K562 (cell line): ENCODE measurements at regions not wholly inside any gene's neighbourhood (a gene's known extent, or its start where the extent isn't known, plus 50 kb on each side); places are given as distances from the start of the nearest gene placed in this dataset.

Source experiments
- ATAC-seq: fragments of 200-7000 bp; cut with Tn5 transposase; 3 replicates; pipeline ENCODE4 v1.9.1; 2020; ENCODE audit warnings: moderate library complexity
- BruUV-seq: library from RNA; stranded (reverse); fragments of 400-500 nt; replicated peaks from 2 replicates; lab custom pipeline; 2021; lab: Mats Ljungman, UMichigan
- CTCF ChIA-PET: fragments of 300-600 bp; formaldehyde crosslinking; extraction: SDS; loops from one replicate; lab custom pipeline; 2021; ENCODE audit warnings: low intra/inter-chr PET ratio; lab: Yijun Ruan, JAX
- POLR2A ChIA-PET: fragments of 300-600, 350-650 bp; sonication (Branson Sonifier 250); formaldehyde crosslinking; extraction: SDS; loops from one replicate; lab custom pipeline; 2021; ENCODE audit warnings: antibody characterized with exemption, inconsistent platforms; lab: Yijun Ruan, JAX
- DNase-seq, 4 experiments: peaks; one replicate each; pipeline versions ENCODE4 v3.0.0 to v3.0.0-alpha.2; 2011 to 2018; ENCODE audit warnings: low spot score in 3 of 4, mixed read lengths in 3 of 4; ENCODE audit errors: extremely low read depth in 1 of 4
- FAIRE-seq: peaks from 2 replicates; lab custom pipeline; 2011; peaks lifted over from hg19 to GRCh38; lab: Jason Lieb, UNC
- H2AFZ ChIP-seq: 2 replicates; pipeline ENCODE4 v1.6.0; 2011; ENCODE audit warnings: low read depth, low read length, control low read depth, inconsistent platforms
- H3K27ac ChIP-seq: fragments of 200-600 bp; 3 replicates; pipeline ENCODE4 v1.8.0; 2011; ENCODE audit warnings: low read depth, mild to moderate bottlenecking, control low read depth, inconsistent platforms, low read length, moderate library complexity, mixed read lengths; ENCODE audit errors: extremely low read depth
- H3K27me3 ChIP-seq, 2 experiments: fragments of 300-600 bp in 1 of 2; 2 replicates in 1 of 2; 3 replicates in 1 of 2; pipeline versions ENCODE4 v1.6.0 to v1.8.0; 2011; ENCODE audit warnings: inconsistent platforms in 2 of 2, low read length in 2 of 2, mild to moderate bottlenecking in 1 of 2, mixed read lengths in 1 of 2, moderate library complexity in 1 of 2; ENCODE audit not compliant: control insufficient read depth in 2 of 2, insufficient read depth in 2 of 2
- H3K36me3 ChIP-seq: fragments of 300-600 bp; 3 replicates; pipeline ENCODE4 v1.8.0; 2011; ENCODE audit warnings: mild to moderate bottlenecking, low read length, inconsistent platforms; ENCODE audit not compliant: control insufficient read depth, insufficient read depth
- H3K4me1 ChIP-seq, 2 experiments: fragments of 200-600 bp in 1 of 2; replicated peaks in 1 of 2; 2 replicates in 1 of 2; 3 replicates in 1 of 2; pipeline versions ENCODE4 v1.5.1 to v1.8.0; 2011; ENCODE audit warnings: inconsistent platforms in 2 of 2, low read length in 2 of 2, mild to moderate bottlenecking in 1 of 2, mixed read lengths in 1 of 2, moderate library complexity in 1 of 2; ENCODE audit not compliant: control insufficient read depth in 2 of 2, insufficient read depth in 2 of 2
- H3K4me2 ChIP-seq: 2 replicates; pipeline ENCODE4 v1.6.1; 2011; ENCODE audit warnings: low read length, control low read depth, inconsistent platforms, mixed read lengths; ENCODE audit not compliant: insufficient read depth
- H3K4me3 ChIP-seq: fragments of 200-600 bp; sonication (generic), shearing (Covaris generic); 2 replicates; pipeline ENCODE4 v1.5.1; 2016; ENCODE audit warnings: control low read depth, inconsistent platforms
- H3K79me2 ChIP-seq: fragments of 200-600 bp; 3 replicates; pipeline ENCODE4 v1.8.0; 2011; ENCODE audit warnings: low read length, inconsistent platforms; ENCODE audit not compliant: control insufficient read depth, insufficient read depth
- H3K9ac ChIP-seq, 2 experiments: 2 replicates each; pipeline versions ENCODE4 v1.6.0 to v1.6.1; 2011; ENCODE audit warnings: low read depth in 2 of 2, low read length in 2 of 2, control low read depth in 1 of 2, inconsistent platforms in 1 of 2, mild to moderate bottlenecking in 1 of 2, mixed read lengths in 1 of 2; ENCODE audit not compliant: insufficient read depth in 1 of 2
- H3K9me1 ChIP-seq: one replicate; pipeline ENCODE4 v1.6.0; 2011; ENCODE audit warnings: inconsistent platforms, mild to moderate bottlenecking, low read length, moderate library complexity; ENCODE audit not compliant: control insufficient read depth, insufficient read depth
- H3K9me3 ChIP-seq: replicated peaks from 2 replicates; pipeline ENCODE4 v1.5.1; 2011; ENCODE audit warnings: low read depth, low read length, inconsistent platforms; ENCODE audit not compliant: control insufficient read depth, insufficient read depth
- H4K20me1 ChIP-seq: replicated peaks from 2 replicates; pipeline ENCODE4 v1.6.1; 2011; ENCODE audit warnings: low read length, inconsistent platforms, mixed read lengths; ENCODE audit not compliant: control insufficient read depth, insufficient read depth
- CREM ChIP-seq: IDR thresholded peaks from 2 replicates; pipeline ENCODE4 v1.6.1; 2014; ENCODE audit warnings: antibody characterized with exemption, low read depth
- DDX20 ChIP-seq: fragments of 450-650 bp; IDR thresholded peaks from 2 replicates; pipeline ENCODE4 v1.6.1; 2016; ENCODE audit warnings: missing genetic modification characterization, low read depth, mild to moderate bottlenecking, missing compliant biosample characterization, moderate library complexity
- GTF2B ChIP-seq: IDR thresholded peaks from 2 replicates; pipeline ENCODE4 v1.6.1; 2011; ENCODE audit not compliant: insufficient read length; ENCODE audit errors: extremely low read depth
- RFX7 ChIP-seq: fragments of 250-450 bp; sonication (Bioruptor Pico); IDR thresholded peaks from 2 replicates; pipeline ENCODE4 v1.5.1; 2021; ENCODE audit warnings: mild to moderate bottlenecking
- WGBS: fragments of 100-300 bp; shearing (Covaris generic); methylation state at CpG from one replicate; pipeline ENCODE4 v1.1.6; 2016; ENCODE audit warnings: low coverage, mixed read lengths; ENCODE audit not compliant: insufficient coverage; ENCODE audit errors: missing lambda C conversion rate; 5-methylcytosine and 5-hydroxymethylcytosine counted together
- in situ Hi-C: fragments of 300-500 bp; cut with MboI; formaldehyde crosslinking; loops from 4 replicates; pipeline ENCODE4 v1.15.0; 2018; ENCODE audit warnings: inconsistent platforms, mixed read lengths
- intact Hi-C: fragments of 100-400 bp; cut with micrococcal nuclease; formaldehyde crosslinking; loops from 2 replicates; pipeline ENCODE4 v1.14.2; 2022

- Histone ChIP-seq H3K4me1 (no peaks in the 10 kb centered on the region), H3K4me2 (no peak overlapping the region), H3K9ac (no peak overlapping the region)
Measured at GRCh38 chr4:140237616-140238350, 83.8 kb upstream of the MAML3 start.

More at GRCh38 chr4:140237616-140238350, 83.8 kb upstream of the MAML3 start:
- in situ Hi-C loops = no loop called here
- no peak for TF ChIP-seq CREM
- TF ChIP-seq GTF2B = no peak
- no peak for TF ChIP-seq RFX7 (CRISPR knock-in tag)
- no peak for TF ChIP-seq DDX20 (tag)
- TF ChIP-seq, all 486 proteins: peak for 0
- 3% methylated on average over 13 of the region's 16 CpGs for WGBS
- POLR2A ChIA-PET = interaction anchor here (1.9 kb wide), 1 partner anchor 9 kb away, joined by 5 read pairs; no protein-coding TSS in a partner anchor
- Histone ChIP-seq H3K27me3 (peaks cover 8 to 34% of the 10 kb centered on the region in 2 experiments; a peak in 4 of 5 replicates), H3K36me3 (no peaks in the 10 kb centered on the region), H3K27ac (no peak overlapping the region), H3K9me1 (no peaks in the 10 kb centered on the region), H2AFZ (no peak overlapping the region), H3K9me3 (no peaks in the 10 kb centered on the region), H4K20me1 (no peaks in the 10 kb centered on the region; the same call in 1 of the 2 replicates), H3K79me2 (no peaks in the 10 kb centered on the region), H3K4me3 (no peak overlapping the region)
- FAIRE-seq = no peak
- BruUV-seq = no TSS peak
- CTCF ChIA-PET = no interaction called here
- intact Hi-C loops = no loop called here
- no peak for ATAC-seq
- DNase-seq = no peak
